ENCODE measurements at regions not wholly inside any gene's neighbourhood (a gene's known extent, or its start where the extent isn't known, plus 50 kb on each side); places are given as distances from the start of the nearest gene placed in this dataset.

- H3K36me3 ChIP-seq, result no peaks in the 10 kb centered on the region
- no peaks in the 10 kb centered on the region for H3K9me3 ChIP-seq
- H3K27me3 ChIP-seq, result no peaks in the 10 kb centered on the region
- intact Hi-C loops (cut with DNase I; ENCODE audit: low total_unique reads) (no loop called here), in situ Hi-C loops (cut with MboI; ENCODE audit: low sequenced_read_pairs in 4 of 4) (no loop called here)
- no peak overlapping the region for H3K4me3 ChIP-seq
- ATAC-seq (no peak), DNase-seq (no peak)
- no peak overlapping the region for H3K27ac ChIP-seq
- no peaks in the 10 kb centered on the region for H3K4me1 ChIP-seq
- TF ChIP-seq CTCF (IDR thresholded peaks at IDR 0.05 in 4 of 5, conservative IDR thresholded peaks at IDR 0.05 in 1 of 5) (no peak), POLR2A (IDR thresholded peaks at IDR 0.05) (no peak)
These were observed 256.3 kb downstream of the CD83 start for GRCh38 chr6:14373648-14374437.

GRCh38 chr6:14375930-14376329, 258.4 kb downstream of the CD83 start:
- no peaks in the 10 kb centered on the region for H3K36me3 ChIP-seq
- peaks cover 0 to 8% (median 0%) of the 10 kb centered on the region in 3 donors for H3K27me3 ChIP-seq
- H3K9me3 ChIP-seq, result no peaks in the 10 kb centered on the region
- intact Hi-C loops (cut with DNase I; ENCODE audit: low total_unique reads), result no loop called here
- ATAC-seq, result no peak
- DNase-seq, result no peak
- no peak overlapping the region for H3K27ac ChIP-seq
- H3K4me1 ChIP-seq, result no peaks in the 10 kb centered on the region
- in situ Hi-C loops (cut with MboI; ENCODE audit: low sequenced_read_pairs in 4 of 4), result no loop called here
- no peak for TF ChIP-seq POLR2A (IDR thresholded peaks at IDR 0.05)
- TF ChIP-seq CTCF (IDR thresholded peaks at IDR 0.05 in 4 of 5, conservative IDR thresholded peaks at IDR 0.05 in 1 of 5), result no peak
- no peak overlapping the region for H3K4me3 ChIP-seq

GRCh38 chr6:14379568-14379967, 262.0 kb downstream of the CD83 start:
- TF ChIP-seq CTCF (IDR thresholded peaks at IDR 0.05 in 4 of 5, conservative IDR thresholded peaks at IDR 0.05 in 1 of 5) (no peak), POLR2A (IDR thresholded peaks at IDR 0.05) (no peak)
- Histone ChIP-seq H3K4me1 (no peaks in the 10 kb centered on the region), H3K27ac (no peak overlapping the region), H3K9me3 (no peaks in the 10 kb centered on the region), H3K4me3 (no peak overlapping the region), H3K36me3 (no peaks in the 10 kb centered on the region), H3K27me3 (peaks cover 0 to 13% (median 0%) of the 10 kb centered on the region in 3 donors)
- in situ Hi-C loops (cut with MboI; ENCODE audit: low sequenced_read_pairs in 4 of 4), result no loop called here
- intact Hi-C loops (cut with DNase I; ENCODE audit: low total_unique reads), result no loop called here
- DNase-seq, result no peak
- no peak for ATAC-seq

GRCh38 chr6:14380086-14380820, 262.7 kb downstream of the CD83 start:
- peaks cover 0 to 13% (median 0%) of the 10 kb centered on the region in 3 donors for H3K27me3 ChIP-seq
- DNase-seq (no peak), ATAC-seq (no peak)
- H3K4me1 ChIP-seq, result no peaks in the 10 kb centered on the region
- no peak for TF ChIP-seq CTCF (IDR thresholded peaks at IDR 0.05 in 4 of 5, conservative IDR thresholded peaks at IDR 0.05 in 1 of 5)
- TF ChIP-seq POLR2A (IDR thresholded peaks at IDR 0.05), result no peak
- no peaks in the 10 kb centered on the region for H3K9me3 ChIP-seq
- in situ Hi-C loops (cut with MboI; ENCODE audit: low sequenced_read_pairs in 4 of 4), result no loop called here
- H3K27ac ChIP-seq, result no peak overlapping the region
- H3K4me3 ChIP-seq, result no peak overlapping the region
- intact Hi-C loops (cut with DNase I; ENCODE audit: low total_unique reads), result no loop called here
- H3K36me3 ChIP-seq, result no peaks in the 10 kb centered on the region
